NB4 (cell line): ENCODE measurements at regions not wholly inside any gene's neighbourhood (a gene's known extent, or its start where the extent isn't known, plus 50 kb on each side); places are given as distances from the start of the nearest gene placed in this dataset.

Experiments
- POLR2A ChIP-seq: IDR thresholded peaks from 2 replicates; pipeline ENCODE4 v1.6.1; 2011; ENCODE audit warnings: mild to moderate bottlenecking; ENCODE audit not compliant: insufficient read length; ENCODE audit errors: extremely low read depth
- TF ChIP-seq, protein P1 (sequence below): IDR thresholded peaks from one replicate; pipeline ENCODE4 v1.5.1; 2012; ENCODE audit warnings: low read depth, low read length
- TF ChIP-seq, protein P2 (sequence below): IDR thresholded peaks from 2 replicates; pipeline ENCODE4 v1.6.1; 2011; ENCODE audit warnings: low read depth, low read length

DNA sequence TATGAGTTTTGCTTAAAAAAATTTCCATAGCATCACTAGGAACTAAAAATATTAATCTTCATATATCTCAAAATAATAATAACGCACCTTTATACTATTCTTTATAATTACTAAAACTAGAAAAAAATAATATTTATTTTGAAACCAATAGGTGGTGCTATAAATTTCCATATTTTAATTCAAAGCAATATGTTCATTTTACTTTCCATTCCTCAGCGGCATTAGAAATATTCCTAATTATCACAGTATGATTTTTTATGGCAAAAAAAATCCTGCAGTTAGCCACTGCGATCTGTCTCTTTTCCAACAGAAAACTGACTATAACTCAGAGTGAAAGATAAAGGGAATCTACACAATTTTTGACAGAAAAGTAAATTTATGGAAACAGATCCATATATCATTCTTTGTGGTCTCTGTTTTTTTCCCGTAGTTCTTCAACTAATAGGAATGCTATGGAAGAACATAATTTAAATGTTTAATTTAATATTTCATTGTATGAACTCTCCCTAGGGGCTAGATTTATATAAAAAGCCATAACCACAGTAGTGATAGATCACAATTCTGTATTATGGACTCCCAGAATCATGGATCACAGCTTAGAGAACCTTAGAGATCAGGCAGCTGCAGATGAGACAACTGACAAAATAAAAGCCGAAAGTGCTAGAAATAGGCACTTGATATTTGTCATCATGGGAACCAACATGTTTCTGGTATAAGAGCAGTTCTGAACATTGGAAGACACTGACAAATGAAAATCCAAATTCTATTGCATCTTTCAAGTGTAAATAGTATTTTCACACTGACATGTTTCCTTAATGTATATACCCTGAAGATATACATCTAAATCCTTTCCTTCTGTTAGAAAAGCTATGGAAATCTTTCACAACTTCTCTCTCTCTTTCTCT is 167.7 kb upstream of the MPDZ start:
- TF ChIP-seq, protein P1, sequence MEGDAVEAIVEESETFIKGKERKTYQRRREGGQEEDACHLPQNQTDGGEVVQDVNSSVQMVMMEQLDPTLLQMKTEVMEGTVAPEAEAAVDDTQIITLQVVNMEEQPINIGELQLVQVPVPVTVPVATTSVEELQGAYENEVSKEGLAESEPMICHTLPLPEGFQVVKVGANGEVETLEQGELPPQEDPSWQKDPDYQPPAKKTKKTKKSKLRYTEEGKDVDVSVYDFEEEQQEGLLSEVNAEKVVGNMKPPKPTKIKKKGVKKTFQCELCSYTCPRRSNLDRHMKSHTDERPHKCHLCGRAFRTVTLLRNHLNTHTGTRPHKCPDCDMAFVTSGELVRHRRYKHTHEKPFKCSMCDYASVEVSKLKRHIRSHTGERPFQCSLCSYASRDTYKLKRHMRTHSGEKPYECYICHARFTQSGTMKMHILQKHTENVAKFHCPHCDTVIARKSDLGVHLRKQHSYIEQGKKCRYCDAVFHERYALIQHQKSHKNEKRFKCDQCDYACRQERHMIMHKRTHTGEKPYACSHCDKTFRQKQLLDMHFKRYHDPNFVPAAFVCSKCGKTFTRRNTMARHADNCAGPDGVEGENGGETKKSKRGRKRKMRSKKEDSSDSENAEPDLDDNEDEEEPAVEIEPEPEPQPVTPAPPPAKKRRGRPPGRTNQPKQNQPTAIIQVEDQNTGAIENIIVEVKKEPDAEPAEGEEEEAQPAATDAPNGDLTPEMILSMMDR = no peak
- TF ChIP-seq POLR2A = no peak
- TF ChIP-seq, protein P2, sequence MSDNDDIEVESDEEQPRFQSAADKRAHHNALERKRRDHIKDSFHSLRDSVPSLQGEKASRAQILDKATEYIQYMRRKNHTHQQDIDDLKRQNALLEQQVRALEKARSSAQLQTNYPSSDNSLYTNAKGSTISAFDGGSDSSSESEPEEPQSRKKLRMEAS = no peak
